Adrenal gland (tissue), 5 donors: ENCODE measurements at regions not wholly inside any gene's neighbourhood (a gene's known extent, or its start where the extent isn't known, plus 50 kb on each side); places are given as distances from the start of the nearest gene placed in this dataset.

Experiments used
- CTCF ChIP-seq, 6 experiments: fragments of 450-650 bp in 4 of 6; fragments of 200-600 bp in 2 of 6; sonication (generic) in 1 of 6; IDR thresholded peaks; 1 replicate in 5 of 6; 2 replicates in 1 of 6; pipeline versions ENCODE4 v1.5.1 to v1.8.0; 2016 to 2021; ENCODE audit warnings: antibody characterized with exemption in 6 of 6, mild to moderate bottlenecking in 2 of 6, moderate library complexity in 1 of 6
- POLR2A ChIP-seq, 2 donors: fragments of 450-650 bp; IDR thresholded peaks; one replicate each; pipeline ENCODE4 v1.6.1; 2017; ENCODE audit warnings: antibody characterized with exemption in 2 of 2, mild to moderate bottlenecking in 2 of 2, moderate library complexity in 1 of 2
- donor health status: DM: no; HTN: no; CAD: no.

GRCh38 chr12:105910030-105910429, 228.7 kb downstream of the NUAK1 start:
- TF ChIP-seq CTCF (IDR thresholded peaks at IDR 0.05) = no peak
- no peak for TF ChIP-seq POLR2A (IDR thresholded peaks at IDR 0.05)
